ENCODE measurements at regions not wholly inside any gene's neighbourhood (a gene's known extent, or its start where the extent isn't known, plus 50 kb on each side); places are given as distances from the start of the nearest gene placed in this dataset.

DNA sequence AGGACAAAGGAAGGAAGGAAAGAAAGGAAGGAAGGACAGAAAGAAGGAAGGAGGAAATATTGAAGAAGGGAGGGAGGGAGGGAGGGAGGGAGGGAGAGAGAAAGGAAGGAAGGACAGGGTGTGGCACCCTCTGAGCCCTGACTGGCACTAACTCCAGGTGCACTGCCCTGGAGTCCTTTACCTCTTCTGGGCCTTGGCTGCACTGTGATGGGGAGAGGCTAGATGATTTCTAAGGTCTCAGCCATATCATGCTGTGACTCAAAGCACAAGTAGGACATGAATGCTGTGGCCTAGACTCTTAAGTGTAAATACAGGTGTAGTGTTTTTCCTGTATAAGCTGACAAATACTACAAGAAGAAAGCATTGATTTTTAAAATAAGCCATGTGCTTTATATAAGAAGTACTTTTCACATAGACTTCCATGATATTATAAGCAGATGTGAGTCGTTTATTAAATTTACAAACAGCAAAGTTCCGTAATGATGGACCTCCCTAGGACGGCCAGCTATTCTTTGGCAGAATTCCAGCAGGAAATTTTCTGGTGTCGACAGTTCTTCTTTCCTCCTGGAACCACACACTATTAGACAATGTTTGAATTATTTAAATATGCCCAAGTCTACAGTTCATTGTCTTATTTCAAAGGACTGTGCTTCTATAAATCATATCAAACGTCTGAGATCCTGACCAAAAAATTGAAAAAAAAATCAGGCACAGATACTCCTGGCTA, 213.8 kb upstream of the C2CD4B start:
- TF ChIP-seq, protein P1, sequence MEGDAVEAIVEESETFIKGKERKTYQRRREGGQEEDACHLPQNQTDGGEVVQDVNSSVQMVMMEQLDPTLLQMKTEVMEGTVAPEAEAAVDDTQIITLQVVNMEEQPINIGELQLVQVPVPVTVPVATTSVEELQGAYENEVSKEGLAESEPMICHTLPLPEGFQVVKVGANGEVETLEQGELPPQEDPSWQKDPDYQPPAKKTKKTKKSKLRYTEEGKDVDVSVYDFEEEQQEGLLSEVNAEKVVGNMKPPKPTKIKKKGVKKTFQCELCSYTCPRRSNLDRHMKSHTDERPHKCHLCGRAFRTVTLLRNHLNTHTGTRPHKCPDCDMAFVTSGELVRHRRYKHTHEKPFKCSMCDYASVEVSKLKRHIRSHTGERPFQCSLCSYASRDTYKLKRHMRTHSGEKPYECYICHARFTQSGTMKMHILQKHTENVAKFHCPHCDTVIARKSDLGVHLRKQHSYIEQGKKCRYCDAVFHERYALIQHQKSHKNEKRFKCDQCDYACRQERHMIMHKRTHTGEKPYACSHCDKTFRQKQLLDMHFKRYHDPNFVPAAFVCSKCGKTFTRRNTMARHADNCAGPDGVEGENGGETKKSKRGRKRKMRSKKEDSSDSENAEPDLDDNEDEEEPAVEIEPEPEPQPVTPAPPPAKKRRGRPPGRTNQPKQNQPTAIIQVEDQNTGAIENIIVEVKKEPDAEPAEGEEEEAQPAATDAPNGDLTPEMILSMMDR (IDR thresholded peaks at IDR 0.05) = no peak
- TF ChIP-seq ZFX (IDR thresholded peaks at IDR 0.05; ENCODE audit: borderline replicate concordance) = no peak

Data from 22Rv1 (cell line).